Stimulated activated CD4-positive, alpha-beta T cell treated with anti-CD3 and anti-CD28 coated beads, Interleukin-4, amount 100 ng/mL, for 48 hours (primary cell): ENCODE measurements at regions not wholly inside any gene's neighbourhood (a gene's known extent, or its start where the extent isn't known, plus 50 kb on each side); places are given as distances from the start of the nearest gene placed in this dataset.
"Not testable (repeated sequence)": the region's sequence is repeated elsewhere in the genome, so short reads cannot be mapped to it uniquely, and the experiment has no call there.

Source experiments
- DNase-seq, 2 donors: peaks; one replicate each; pipeline ENCODE4 v3.0.0-alpha.2; 2020; ENCODE audit warnings: low read depth in 2 of 2

GRCh38 chr12:17695495-17695894 is 394.5 kb downstream of the RERGL start:
- no peak for DNase-seq

- no peak for DNase-seq
Observed at GRCh38 chr12:17691369-17691768, 398.6 kb downstream of the RERGL start.

GRCh38 chr12:17680220-17680619 is 409.8 kb downstream of the RERGL start:
- DNase-seq = no peak

- DNase-seq = no peak
Observed at GRCh38 chr12:17666641-17667324, 423.2 kb downstream of the RERGL start.

- no peak for DNase-seq
Observed at GRCh38 chr12:17665839-17666238, 424.2 kb downstream of the RERGL start.

GRCh38 chr12:17661250-17661649 is 428.7 kb downstream of the RERGL start:
- DNase-seq = no peak

GRCh38 chr12:17652436-17652835 is 437.6 kb downstream of the RERGL start:
- DNase-seq = no peak

GRCh38 chr12:17642340-17642650 is 447.7 kb downstream of the RERGL start:
- no peak for DNase-seq

- no peak for DNase-seq
Observed at GRCh38 chr12:17640615-17641014, 449.4 kb downstream of the RERGL start.

GRCh38 chr12:17618831-17619230 is 471.2 kb downstream of the RERGL start:
- DNase-seq = no peak

GRCh38 chr12:17609701-17610100 is 480.3 kb downstream of the RERGL start:
- no peak for DNase-seq

- DNase-seq = no peak
Observed at GRCh38 chr12:17609153-17609552, 480.8 kb downstream of the RERGL start.

- DNase-seq = no peak
Observed at GRCh38 chr12:17595111-17595510, 494.9 kb downstream of the RERGL start.

GRCh38 chr12:17593715-17594406 is 496.1 kb downstream of the RERGL start:
- no peak for DNase-seq

GRCh38 chr12:17592472-17592871 is 497.5 kb downstream of the RERGL start:
- DNase-seq = no peak

GRCh38 chr12:17591005-17591681 is 498.9 kb downstream of the RERGL start:
- no peak for DNase-seq

- no peak for DNase-seq
Observed at GRCh38 chr12:17588968-17589367, 501.0 kb downstream of the RERGL start.

- DNase-seq = no peak
Observed at GRCh38 chr12:17579205-17580026, 510.6 kb downstream of the RERGL start.

GRCh38 chr12:17577405-17577804 is 512.6 kb downstream of the RERGL start:
- no peak for DNase-seq

- no peak for DNase-seq
Observed at GRCh38 chr12:17572250-17572649, 517.7 kb downstream of the RERGL start.

GRCh38 chr12:17571047-17571446 is 518.9 kb downstream of the RERGL start:
- DNase-seq = no peak

GRCh38 chr12:17564630-17565029 is 525.4 kb downstream of the RERGL start:
- not testable (repeated sequence) for DNase-seq
